Hypothalamus (tissue), 51 donors: ENCODE measurements at regions not wholly inside any gene's neighbourhood (a gene's known extent, or its start where the extent isn't known, plus 50 kb on each side); places are given as distances from the start of the nearest gene placed in this dataset.
A peak's percentile ranks its signal among the peaks of the same experiment; 100 is the strongest.

Experiments used
- DNase-seq, 51 donors: peaks; one replicate each; lab custom pipeline; 2025; lab: John Stamatoyannopoulos, UW

DNA sequence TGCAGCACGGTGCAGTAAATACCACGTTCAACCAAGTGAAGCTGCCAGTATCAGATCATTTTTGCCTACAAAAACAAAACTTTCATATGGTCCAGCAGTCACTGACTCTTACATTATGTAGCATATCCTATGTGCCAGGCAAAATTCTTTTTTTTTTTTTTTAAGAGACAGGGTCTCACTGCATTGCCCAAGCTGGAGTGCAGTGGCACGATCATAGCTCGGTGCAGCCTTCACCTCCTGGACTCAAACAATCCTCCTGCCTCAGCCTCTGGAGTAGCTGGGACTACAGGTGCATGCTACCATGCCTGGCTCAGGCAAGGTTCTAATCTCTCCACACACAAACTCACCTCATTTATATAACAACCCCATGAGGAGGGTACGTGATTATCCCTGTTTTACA is 208.6 kb upstream of the JARID2 start:
- DNase-seq, result no peak

DNA sequence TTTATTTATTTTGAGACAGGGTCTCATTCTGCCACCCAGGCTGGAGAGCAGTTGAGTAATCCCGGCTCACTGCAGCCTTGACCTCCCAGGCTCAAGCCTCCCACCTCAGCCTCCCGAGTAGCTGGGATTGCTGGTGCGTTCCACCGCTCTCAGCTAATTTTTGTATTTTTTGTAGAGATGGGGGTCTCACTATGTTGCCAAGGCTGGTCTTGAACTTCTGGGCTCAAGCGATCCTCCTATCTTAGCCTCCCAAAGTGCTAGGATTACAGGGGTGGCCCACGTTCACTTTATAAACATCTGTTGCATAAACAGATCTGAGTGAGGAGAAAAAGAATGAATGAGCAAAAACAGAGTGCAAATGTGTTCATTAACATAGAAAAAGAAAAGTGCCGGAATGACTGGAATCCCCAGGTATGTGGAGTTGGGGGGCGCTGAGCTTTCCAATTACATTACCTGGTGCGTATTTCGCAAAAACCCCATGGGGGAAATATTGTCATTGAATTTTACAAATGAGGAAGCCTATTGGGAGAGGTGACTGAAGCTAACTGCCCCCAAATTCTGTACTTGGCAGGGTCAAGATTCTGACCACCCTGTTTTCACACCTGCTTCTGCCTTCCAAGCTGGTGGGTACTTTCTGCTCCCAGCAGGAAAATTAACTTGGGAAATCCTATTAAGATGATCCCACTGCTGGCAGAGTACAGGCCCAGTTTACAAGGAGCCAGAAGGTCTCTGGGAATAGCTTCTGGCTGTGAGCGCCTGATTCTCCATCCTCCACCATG is 207.7 kb upstream of the JARID2 start:
- DNase-seq, result no peak

GRCh38 chr6:15039136-15039535 is 206.7 kb upstream of the JARID2 start:
- no peak for DNase-seq

DNA sequence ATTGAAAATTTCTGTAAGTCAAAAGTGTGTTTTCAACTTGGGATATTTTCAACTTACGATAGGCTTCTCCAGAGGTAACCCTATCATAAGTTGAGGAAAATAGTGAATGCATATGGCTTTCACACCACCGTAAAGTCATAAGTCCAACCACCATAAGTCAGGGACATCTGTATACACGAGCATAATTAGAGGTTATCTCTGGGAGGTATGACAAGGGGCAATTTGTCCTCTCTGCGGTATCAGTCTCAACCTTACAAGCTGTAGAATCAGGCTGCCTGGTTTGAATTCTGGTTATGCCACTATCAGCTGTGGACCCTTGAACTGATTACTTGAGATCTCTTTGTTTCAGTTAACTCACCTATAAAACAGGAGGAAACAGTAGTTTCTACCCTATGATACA is 202.9 kb upstream of the JARID2 start:
- DNase-seq, result no peak

- no peak for DNase-seq
Observed at GRCh38 chr6:15044146-15044882, 201.6 kb upstream of the JARID2 start.

GRCh38 chr6:15044948-15045347 is 200.9 kb upstream of the JARID2 start:
- no peak for DNase-seq

GRCh38 chr6:15046751-15047150 is 199.1 kb upstream of the JARID2 start:
- no peak for DNase-seq

DNA sequence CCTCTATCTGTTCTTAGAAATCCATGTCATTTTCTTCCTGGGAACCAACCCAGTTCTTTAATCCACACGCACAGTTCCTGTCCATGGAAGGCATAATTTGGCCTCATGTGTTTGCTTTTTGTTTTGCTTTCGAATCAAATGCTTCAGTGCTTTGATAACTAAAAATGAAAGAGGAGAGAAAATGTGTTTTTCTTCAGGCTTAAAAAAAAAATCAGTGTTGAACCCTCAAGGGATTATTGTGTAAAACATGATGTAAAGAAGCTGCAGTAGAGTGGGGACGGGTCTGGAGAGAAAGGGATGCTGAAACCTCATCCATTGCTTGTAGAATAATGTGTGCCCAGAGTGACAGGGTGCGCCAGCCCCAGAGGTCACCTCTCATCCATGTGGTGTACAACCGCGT is 197.5 kb upstream of the JARID2 start:
- DNase-seq, result no peak

DNA sequence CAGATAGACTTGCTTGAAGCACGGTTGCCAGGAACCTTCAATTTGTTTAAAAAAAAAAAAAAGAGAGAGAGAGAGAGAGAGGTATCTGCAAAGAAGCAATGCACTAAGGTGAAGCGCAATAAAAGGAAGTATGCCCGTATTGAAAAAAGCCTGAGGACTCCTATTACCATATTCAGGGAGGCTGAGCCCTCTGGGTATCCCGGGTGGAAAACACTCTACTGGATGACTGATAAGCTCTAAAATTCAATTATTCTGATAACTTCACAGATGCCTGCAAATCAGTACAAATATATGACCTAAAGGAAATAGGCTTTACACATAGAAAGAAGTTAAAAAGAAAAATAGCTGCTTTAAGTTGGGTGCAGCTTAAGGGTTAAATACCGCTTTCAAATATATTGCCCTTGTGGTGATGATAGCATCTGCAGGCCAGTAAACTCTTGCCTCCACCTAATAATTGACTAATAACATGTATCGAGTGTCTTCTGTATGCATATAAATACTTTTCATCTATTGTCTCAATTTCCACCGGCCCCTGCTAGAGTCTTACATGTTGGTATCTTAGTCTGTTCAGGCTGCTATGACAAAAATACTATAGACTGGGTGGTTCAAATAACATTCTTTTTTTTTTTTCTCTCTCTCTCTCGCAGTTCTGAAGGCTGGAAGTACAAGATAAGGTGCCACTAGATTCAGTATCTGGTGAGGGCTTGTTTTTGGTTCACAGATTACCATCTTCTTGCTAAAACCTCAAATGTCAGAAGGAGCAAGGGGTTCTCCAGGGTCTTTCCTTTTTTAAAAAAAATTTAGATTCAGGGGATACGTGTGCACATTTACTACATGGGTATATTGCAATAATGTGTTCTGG is 187.4 kb upstream of the JARID2 start:
- no peak for DNase-seq

DNA sequence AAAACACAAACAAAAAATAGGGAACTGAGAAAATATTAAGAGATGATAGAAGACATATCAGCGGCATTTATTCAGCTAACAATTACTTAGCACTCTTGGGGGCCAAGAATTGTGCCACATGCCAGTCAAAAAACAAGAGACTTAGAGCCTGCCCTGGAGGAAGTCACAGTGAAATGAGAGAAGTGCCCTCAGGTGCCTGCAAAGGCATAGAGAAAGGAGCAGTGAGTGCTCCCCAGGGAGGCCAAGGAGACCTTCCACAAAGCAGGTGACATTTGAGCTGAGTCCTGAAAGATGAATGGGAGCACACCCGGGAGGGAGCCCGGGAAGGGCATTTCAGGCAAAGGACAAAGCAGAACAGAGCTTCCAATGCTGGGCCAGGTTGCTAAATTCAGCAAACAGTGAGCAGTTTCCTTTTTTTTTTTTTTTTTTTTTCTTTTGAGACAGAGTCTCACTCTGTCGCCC is 184.7 kb upstream of the JARID2 start:
- DNase-seq, result peak in 1 of 51 donors; percentile 1

- no peak for DNase-seq
Observed at GRCh38 chr6:15061908-15062515, 183.9 kb upstream of the JARID2 start.

GRCh38 chr6:15062516-15063252 is 183.2 kb upstream of the JARID2 start:
- no peak for DNase-seq

- peak in 3 of 51 donors; percentile 4 to 7 (median 6) for DNase-seq
Observed at GRCh38 chr6:15063253-15063853, 182.5 kb upstream of the JARID2 start.

GRCh38 chr6:15065261-15065989 is 180.4 kb upstream of the JARID2 start:
- DNase-seq, result no peak

GRCh38 chr6:15066089-15066758 is 179.6 kb upstream of the JARID2 start:
- no peak for DNase-seq

DNA sequence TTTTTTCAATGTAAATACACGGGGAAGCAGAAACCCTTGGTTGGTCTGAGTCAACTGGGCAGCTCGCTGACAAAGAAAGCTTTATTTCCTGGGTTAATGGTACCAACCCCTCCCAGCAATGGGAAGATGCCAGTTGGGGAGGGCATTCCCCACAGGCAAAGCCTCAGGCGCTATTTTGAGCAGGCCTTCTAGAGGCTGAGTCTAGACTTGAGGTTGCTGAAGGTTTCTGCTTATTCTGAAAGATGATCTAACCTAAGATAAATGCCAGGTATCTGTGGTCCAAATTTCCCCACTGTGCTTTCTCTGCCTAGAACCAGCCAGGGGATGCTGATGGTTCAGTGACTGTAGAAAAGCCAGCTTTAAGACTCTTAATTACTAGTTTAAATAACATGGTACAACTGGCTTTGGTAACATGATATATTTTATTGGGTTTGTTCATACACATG is 172.5 kb upstream of the JARID2 start:
- peak in 17 of 51 donors; percentile 2 to 49 (median 20) for DNase-seq

DNA sequence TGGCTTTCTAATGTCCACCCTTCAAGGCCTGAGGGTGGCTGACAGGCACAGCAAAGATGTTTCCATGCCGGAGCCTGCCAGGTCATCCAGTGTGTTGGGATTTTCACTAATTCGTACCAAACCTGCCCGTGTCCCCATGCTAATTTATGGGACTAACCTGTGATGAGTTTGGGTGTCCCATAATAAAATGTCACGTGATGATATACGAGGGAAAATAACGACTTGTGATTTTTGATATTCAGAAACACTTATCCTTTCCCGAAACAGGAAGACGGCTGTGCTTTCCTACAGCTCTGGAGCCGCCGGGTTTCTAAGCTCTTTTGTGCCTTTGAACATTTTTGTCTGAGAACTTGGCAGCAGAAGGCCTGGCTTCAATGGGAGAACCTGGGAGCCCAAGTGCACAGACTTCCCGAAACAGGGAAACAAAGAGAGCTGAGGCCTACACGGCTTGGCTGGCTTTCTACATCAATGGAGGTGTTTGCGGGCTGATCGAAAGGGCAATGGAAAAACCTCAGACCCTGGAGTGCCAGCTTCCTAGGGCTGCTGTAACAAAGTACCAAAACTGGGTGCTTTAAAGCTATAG is 171.9 kb upstream of the JARID2 start:
- DNase-seq, result peak in 28 of 51 donors; percentile 3 to 59 (median 25)

- DNase-seq, result no peak
Observed at GRCh38 chr6:15074806-15075205, 171.1 kb upstream of the JARID2 start.
